BLaER1 treated with 17β-estradiol and CSF1 and Interleukin-3, amounts not matched to agents 10 nM and 100 nM (cell line): ENCODE measurements at regions not wholly inside any gene's neighbourhood (a gene's known extent, or its start where the extent isn't known, plus 50 kb on each side); places are given as distances from the start of the nearest gene placed in this dataset.

Experiments used
- H3K27ac ChIP-seq, 11 experiments: shearing (Covaris generic); formaldehyde crosslinking; 2 replicates each; pipeline ENCODE4 v1.8.1; 2022
- H3K27me3 ChIP-seq, 11 experiments: shearing (Covaris generic); formaldehyde crosslinking; 2 replicates each; pipeline ENCODE4 v1.8.1; 2022
- H3K36me3 ChIP-seq, 11 experiments: shearing (Covaris generic); formaldehyde crosslinking; 2 replicates each; pipeline ENCODE4 v1.8.1; 2022
- H3K4me1 ChIP-seq, 10 experiments: shearing (Covaris generic); formaldehyde crosslinking; 2 replicates each; pipeline ENCODE4 v1.8.1; 2022
- H3K4me2 ChIP-seq, 11 experiments: shearing (Covaris generic); formaldehyde crosslinking; 2 replicates each; pipeline ENCODE4 v1.8.1; 2022
- H3K4me3 ChIP-seq, 10 experiments: shearing (Covaris generic); formaldehyde crosslinking; 2 replicates each; pipeline ENCODE4 v1.8.1; 2022
- H3K9ac ChIP-seq, 11 experiments: shearing (Covaris generic); formaldehyde crosslinking; 2 replicates each; pipeline ENCODE4 v1.8.1; 2022
- H3K9me3 ChIP-seq, 11 experiments: shearing (Covaris generic); formaldehyde crosslinking; replicated peaks in 1 of 11; 2 replicates each; pipeline ENCODE4 v1.8.1; 2022
- H4K20me1 ChIP-seq, 11 experiments: shearing (Covaris generic); formaldehyde crosslinking; 2 replicates each; pipeline ENCODE4 v1.8.1; 2022
- Cebpa-rat ChIP-seq, 11 experiments: shearing (Covaris generic); IDR thresholded peaks; 2 replicates each; pipeline ENCODE4 v1.8.1; 2022

DNA sequence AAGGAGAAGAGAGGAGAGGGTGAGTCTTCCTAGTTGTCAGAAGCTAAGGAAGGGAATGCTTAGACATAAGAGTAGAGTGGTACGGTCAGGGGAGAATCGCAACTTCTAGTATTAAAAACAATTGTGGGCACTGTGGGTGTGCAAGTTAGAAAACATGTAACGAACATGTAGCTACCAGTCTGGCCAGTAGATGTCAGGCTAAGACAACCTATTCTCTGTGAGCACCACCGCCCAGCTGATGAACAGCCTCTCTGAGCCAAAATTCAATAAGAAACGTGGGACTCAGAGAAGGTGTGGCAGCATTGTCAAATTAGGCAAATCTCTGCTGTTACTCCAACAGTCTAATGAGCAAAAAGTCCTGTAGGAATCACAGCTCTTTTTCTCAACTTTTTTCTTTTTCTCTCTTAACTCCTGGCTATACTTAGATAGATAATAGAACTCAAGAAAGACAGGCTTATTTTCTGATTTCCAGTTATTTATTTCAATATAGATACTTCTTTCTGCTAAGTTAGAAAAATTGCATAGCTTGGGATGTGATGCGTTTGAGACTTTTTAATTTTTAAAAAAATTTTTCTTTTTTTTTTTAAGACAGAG lies 186.2 kb downstream of the USP12 start:
- Histone ChIP-seq H4K20me1 (no peaks in the 10 kb centered on the region), H3K4me2 (peak overlapping the region in 1 of 11 experiments; percentile 14; a peak in 1 of 22 replicates), H3K36me3 (no peaks in the 10 kb centered on the region), H3K27me3 (no peaks in the 10 kb centered on the region; a peak in 1 of 22 replicates), H3K9me3 (no peaks in the 10 kb centered on the region), H3K9ac (no peak overlapping the region), H3K4me3 (no peak overlapping the region), H3K27ac (peak overlapping the region in 1 of 11 experiments; percentile 35; a peak in 2 of 22 replicates), H3K4me1 (peaks cover 0 to 39% (median 13%) of the 10 kb centered on the region in 10 experiments; a peak in 16 of 20 replicates)
- TF ChIP-seq Cebpa-rat (IDR thresholded peaks at IDR 0.05) = no peak

DNA sequence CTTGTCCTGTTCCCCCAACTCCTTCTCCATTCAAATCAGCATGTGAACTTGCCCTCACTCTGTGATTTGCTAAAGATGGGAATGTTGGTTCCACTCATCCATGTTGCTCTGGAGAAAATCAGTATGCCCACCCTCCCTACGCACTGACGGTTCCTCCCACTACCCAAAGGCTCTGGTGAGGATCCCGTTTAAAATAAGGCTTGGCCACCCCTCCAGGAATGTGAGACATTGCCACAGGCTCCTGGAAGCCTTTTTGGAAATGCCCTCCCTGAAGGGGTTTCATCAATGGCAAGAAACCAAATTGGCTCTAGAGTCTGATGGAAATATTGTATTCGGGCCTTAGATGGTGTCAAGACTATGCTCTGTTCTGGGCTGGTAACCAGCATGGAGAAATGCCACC lies 187.3 kb downstream of the USP12 start:
- Histone ChIP-seq H3K9ac (peak overlapping the region in 3 of 11 experiments; percentile 0 to 64 (median 54); a peak in 2 of 22 replicates), H3K9me3 (no peaks in the 10 kb centered on the region), H3K36me3 (no peaks in the 10 kb centered on the region), H3K4me3 (no peak overlapping the region), H3K4me1 (peaks cover 0 to 50% (median 14%) of the 10 kb centered on the region in 10 experiments; a peak in 18 of 20 replicates), H4K20me1 (no peaks in the 10 kb centered on the region), H3K27me3 (no peaks in the 10 kb centered on the region; a peak in 1 of 22 replicates), H3K27ac (peak overlapping the region in 4 of 11 experiments; percentile 38 to 85 (median 76); a peak in 7 of 22 replicates), H3K4me2 (peak overlapping the region in 3 of 11 experiments; percentile 80 to 86 (median 84); a peak in 6 of 22 replicates)
- no peak for TF ChIP-seq Cebpa-rat (IDR thresholded peaks at IDR 0.05)

DNA sequence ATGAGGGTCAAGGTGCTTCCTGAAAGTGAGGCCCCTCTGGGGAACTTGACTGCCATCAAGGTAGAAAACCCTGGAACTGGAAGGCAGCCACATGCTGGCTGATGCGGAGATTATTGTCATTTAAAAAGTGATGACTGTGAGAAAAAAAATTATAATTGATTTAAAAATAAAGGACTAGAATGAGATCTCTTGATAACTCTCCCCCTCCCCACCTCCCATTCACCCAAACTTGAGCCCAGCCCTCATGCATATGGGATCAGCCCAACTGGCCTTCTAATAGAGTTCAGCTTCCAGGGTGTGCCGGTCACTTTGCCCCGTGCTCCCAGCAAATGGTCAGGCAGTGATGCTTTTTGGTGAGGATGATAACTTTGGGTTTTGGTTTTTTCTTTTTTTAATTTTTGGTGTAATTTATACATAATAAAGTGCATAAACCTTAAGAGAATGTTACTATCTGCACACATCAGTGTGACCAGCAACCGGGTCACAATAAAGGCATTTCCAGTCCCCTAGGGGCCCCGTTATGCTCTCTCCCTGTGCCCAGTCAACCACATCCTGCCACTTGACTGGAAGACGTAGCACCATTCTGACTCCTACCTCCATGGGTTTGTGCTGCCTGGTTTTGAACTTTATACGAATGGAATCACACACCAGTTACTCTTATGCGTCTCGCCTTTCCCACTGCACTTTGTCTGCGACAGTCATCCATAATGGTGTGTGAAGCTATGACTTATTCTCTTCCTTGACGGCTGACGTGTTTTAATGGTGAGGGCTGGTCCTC lies 187.9 kb downstream of the USP12 start:
- Histone ChIP-seq H3K27me3 (no peaks in the 10 kb centered on the region), H3K4me2 (peak overlapping the region; percentile 7 to 86 (median 48); a peak in 18 of 22 replicates), H3K4me1 (peaks cover 6 to 56% (median 16%) of the 10 kb centered on the region in 10 experiments; a peak in 18 of 20 replicates), H3K36me3 (no peaks in the 10 kb centered on the region), H3K9ac (peak overlapping the region in 5 of 11 experiments; percentile 27 to 73 (median 54); a peak in 7 of 22 replicates), H3K9me3 (no peaks in the 10 kb centered on the region), H4K20me1 (no peaks in the 10 kb centered on the region), H3K27ac (peak overlapping the region in 5 of 11 experiments; percentile 2 to 85 (median 76); a peak in 10 of 22 replicates), H3K4me3 (peak overlapping the region in 1 of 10 experiments; percentile 20; a peak in 1 of 20 replicates)
- TF ChIP-seq Cebpa-rat (IDR thresholded peaks at IDR 0.05) = no peak

DNA sequence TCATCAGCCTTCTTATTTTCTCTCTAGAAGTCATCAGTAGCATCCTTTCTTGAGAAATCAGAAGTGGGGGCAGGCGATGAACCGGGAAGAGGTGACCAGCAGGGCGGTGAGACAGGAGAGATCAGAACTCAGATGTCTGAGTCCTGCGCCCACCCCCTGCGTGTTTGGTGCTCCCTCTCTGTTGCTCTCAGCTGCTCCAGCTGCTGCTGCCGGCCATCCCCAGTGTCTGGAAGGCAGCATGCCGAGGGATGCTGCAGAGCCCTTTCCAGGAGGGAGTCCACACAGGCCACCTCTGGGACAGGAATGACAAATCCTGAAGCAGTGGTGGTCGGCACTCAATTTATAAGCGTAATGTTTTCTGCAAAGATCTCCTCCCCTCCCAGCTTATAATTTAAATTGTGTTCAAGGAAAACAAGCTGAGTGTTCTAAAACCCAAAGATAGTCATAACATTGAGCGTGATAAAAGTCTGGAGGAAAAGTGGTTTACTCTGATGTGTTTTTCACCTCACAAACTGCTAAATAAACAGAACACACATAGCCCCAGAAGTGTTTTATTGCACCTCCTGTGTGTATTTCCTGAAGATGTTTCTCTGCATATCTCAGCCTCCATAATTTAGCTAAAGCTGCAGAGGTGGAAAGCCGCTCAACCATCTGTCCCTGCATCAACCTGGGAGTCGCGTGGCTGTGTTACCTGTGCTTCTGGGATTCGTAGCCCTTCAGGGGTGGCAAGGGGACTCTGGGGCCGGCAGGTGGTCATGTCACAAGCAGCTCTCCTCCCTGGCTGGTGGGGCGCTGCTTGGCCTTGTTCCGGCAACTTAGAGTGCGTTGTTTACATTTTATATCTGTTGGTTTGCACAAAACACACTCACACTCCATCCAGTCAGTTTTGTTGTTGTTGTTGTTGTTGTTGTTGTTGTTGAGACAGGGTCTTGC lies 191.2 kb downstream of the USP12 start:
- Histone ChIP-seq H3K27me3 (no peaks in the 10 kb centered on the region), H3K9me3 (no peaks in the 10 kb centered on the region), H3K9ac (no peak overlapping the region), H3K4me2 (peak overlapping the region in 3 of 11 experiments; percentile 3 to 34 (median 24); a peak in 1 of 22 replicates), H3K36me3 (no peaks in the 10 kb centered on the region), H4K20me1 (no peaks in the 10 kb centered on the region), H3K27ac (peak overlapping the region in 2 of 11 experiments; percentile 53 to 54; a peak in 3 of 22 replicates), H3K4me3 (no peak overlapping the region), H3K4me1 (peaks cover 9 to 80% (median 21%) of the 10 kb centered on the region in 10 experiments; a peak in 18 of 20 replicates)
- TF ChIP-seq Cebpa-rat (IDR thresholded peaks at IDR 0.05) = no peak

DNA sequence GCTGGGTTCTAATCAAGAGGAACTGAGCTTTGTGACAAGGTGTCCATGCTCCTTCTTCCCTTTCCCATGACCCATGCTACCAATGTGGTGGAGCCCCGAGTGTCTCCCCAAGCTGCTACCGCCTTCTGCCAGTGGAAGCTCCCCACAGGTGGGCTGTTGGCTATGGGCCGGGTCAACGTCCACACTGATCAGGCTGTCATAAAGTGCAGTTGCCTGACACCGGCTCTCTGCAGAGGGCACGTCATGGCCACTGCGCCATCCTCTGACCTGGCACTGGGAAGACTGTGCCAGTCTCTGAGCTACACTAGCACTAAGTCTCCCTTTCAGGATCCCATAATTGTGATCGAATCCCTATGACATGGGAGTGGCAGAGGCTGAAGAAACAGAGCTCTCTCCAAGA lies 192.3 kb downstream of the USP12 start:
- Histone ChIP-seq H3K27me3 (no peaks in the 10 kb centered on the region), H3K27ac (peak overlapping the region in 2 of 11 experiments; percentile 53 to 54; a peak in 4 of 22 replicates), H3K36me3 (no peaks in the 10 kb centered on the region), H3K9ac (no peak overlapping the region), H3K9me3 (no peaks in the 10 kb centered on the region), H3K4me1 (peaks cover 9 to 73% (median 21%) of the 10 kb centered on the region in 10 experiments; a peak in 18 of 20 replicates), H4K20me1 (no peaks in the 10 kb centered on the region), H3K4me3 (no peak overlapping the region), H3K4me2 (peak overlapping the region in 6 of 11 experiments; percentile 10 to 55 (median 28); a peak in 8 of 22 replicates)
- TF ChIP-seq Cebpa-rat (IDR thresholded peaks at IDR 0.05) = no peak

DNA sequence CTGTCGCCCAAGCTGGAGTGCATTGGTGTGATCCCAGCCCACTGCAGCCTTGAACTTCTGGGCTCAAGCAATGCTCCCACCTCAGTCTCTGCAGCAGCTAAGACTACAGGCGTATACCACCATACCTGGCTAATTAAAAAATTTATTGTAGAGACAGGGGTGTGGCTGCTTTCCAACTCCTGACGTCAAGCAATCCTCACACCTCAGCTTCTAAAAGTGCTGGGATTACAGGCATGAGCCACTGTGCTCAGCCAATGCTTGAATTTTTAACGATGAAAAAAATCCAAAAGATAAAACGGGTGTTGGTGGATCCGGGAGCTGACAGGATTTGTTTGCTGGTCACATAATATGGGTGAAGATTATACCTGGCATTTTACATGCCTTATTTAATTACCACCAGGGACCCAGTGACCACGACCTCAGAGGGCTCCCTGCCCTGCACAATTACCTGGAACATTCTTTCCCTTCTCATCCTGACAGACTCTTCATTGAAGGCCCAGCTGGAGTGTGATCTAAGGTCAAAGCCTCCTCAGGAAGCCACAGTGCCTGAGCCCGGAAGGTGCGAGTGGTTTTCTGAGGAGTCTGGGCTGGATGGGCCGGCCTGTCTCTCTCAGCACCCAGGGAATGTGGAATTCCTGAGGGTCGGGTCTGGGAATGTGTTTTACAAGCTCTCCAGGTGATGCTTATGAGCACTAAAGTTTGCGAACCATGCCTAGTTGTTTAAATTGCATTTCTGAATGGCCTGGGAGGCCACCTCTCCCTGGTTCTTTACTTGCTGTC lies 193.3 kb downstream of the USP12 start:
- no peaks in the 10 kb centered on the region for H4K20me1 ChIP-seq
- no peaks in the 10 kb centered on the region for H3K27me3 ChIP-seq
- no peak overlapping the region for H3K4me3 ChIP-seq
- H3K9me3 ChIP-seq = no peaks in the 10 kb centered on the region
- H3K9ac ChIP-seq = 0 out of 22 replicates have a peak overlapping the region, but pooled peaks of 1 of the 11 experiments have one; percentile 36
- peak overlapping the region in 3 of 11 experiments; percentile 45 to 64 (median 49); a peak in 5 of 22 replicates for H3K27ac ChIP-seq
- H3K4me2 ChIP-seq = peak overlapping the region in 4 of 11 experiments; percentile 24 to 62 (median 56); a peak in 7 of 22 replicates
- no peaks in the 10 kb centered on the region for H3K36me3 ChIP-seq
- no peak for TF ChIP-seq Cebpa-rat (IDR thresholded peaks at IDR 0.05)
- peaks cover 2 to 63% (median 14%) of the 10 kb centered on the region in 10 experiments; a peak in 18 of 20 replicates for H3K4me1 ChIP-seq

DNA sequence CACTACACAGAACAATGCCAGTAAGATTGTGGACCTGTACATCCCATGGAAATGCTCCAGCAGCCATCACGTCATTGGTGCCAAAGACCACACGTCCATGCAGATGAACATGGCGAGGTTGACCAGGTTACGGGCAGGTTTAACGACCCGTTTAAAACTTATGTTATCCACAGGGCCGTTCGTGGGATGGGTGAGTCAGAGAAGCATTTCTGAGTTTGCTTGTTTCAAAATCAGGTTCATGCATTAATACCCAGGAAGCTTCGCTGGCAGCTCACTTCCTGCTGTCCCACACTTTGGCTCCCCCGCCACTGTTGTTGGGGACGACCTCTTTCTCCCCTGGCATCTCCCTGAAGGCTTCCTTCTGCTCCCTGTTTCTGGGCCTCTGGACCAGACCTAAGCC lies 194.1 kb downstream of the USP12 start:
- Histone ChIP-seq H3K36me3 (no peaks in the 10 kb centered on the region), H3K4me1 (peaks cover 0 to 55% (median 10%) of the 10 kb centered on the region in 10 experiments; a peak in 14 of 20 replicates), H3K27ac (peak overlapping the region in 3 of 11 experiments; percentile 45 to 64 (median 49); a peak in 5 of 22 replicates), H3K27me3 (no peaks in the 10 kb centered on the region), H3K4me3 (no peak overlapping the region), H3K4me2 (peak overlapping the region in 6 of 11 experiments; percentile 10 to 62 (median 30); a peak in 11 of 22 replicates), H4K20me1 (no peaks in the 10 kb centered on the region), H3K9me3 (no peaks in the 10 kb centered on the region), H3K9ac (peak overlapping the region in 1 of 11 experiments; percentile 36; a peak in 1 of 22 replicates)
- no peak for TF ChIP-seq Cebpa-rat (IDR thresholded peaks at IDR 0.05)
